ENCODE measurements at regions not wholly inside any gene's neighbourhood (a gene's known extent, or its start where the extent isn't known, plus 50 kb on each side); places are given as distances from the start of the nearest gene placed in this dataset.

GRCh38 chr3:148395821-148396220 lies 301.9 kb upstream of the AGTR1 start:
- DNase-seq: no peak
- H3K27me3 Mint-ChIP-seq (ENCODE audit: insufficient read depth): no peaks in the 10 kb centered on the region
- H3K9me3 ChIP-seq (ENCODE audit: control insufficient read depth, low read length): no peaks in the 10 kb centered on the region
- no peaks in the 10 kb centered on the region for H3K36me3 Mint-ChIP-seq (ENCODE audit: low read depth)
- no peaks in the 10 kb centered on the region for H3K27me3 ChIP-seq (ENCODE audit: control insufficient read depth, insufficient read depth, low read length, poor library complexity, severe bottlenecking)
- no peak overlapping the region for H3K4me3 ChIP-seq (ENCODE audit: low read length)
- no peak overlapping the region for H3K9ac ChIP-seq (ENCODE audit: extremely low read depth, low read length, poor library complexity, severe bottlenecking)
- no peak for TF ChIP-seq CTCF (conservative IDR thresholded peaks at IDR 0.05)
- no peak overlapping the region for H3K4me3 Mint-ChIP-seq
- no peaks in the 10 kb centered on the region for H3K4me1 Mint-ChIP-seq
- no peaks in the 10 kb centered on the region for H3K36me3 ChIP-seq (ENCODE audit: control insufficient read depth, insufficient read depth, low read length)
- no peak overlapping the region for H3K27ac ChIP-seq (ENCODE audit: low read depth, low read length)
- no peak overlapping the region for H3K27ac Mint-ChIP-seq
- no peaks in the 10 kb centered on the region for H3K4me1 ChIP-seq (ENCODE audit: control insufficient read depth, insufficient read depth, low read length)
- no peaks in the 10 kb centered on the region for H3K9me3 Mint-ChIP-seq

GRCh38 chr3:148400754-148401153 lies 296.9 kb upstream of the AGTR1 start:
- Histone ChIP-seq H3K27me3 (ENCODE audit: control insufficient read depth, insufficient read depth, low read length, poor library complexity, severe bottlenecking) (no peaks in the 10 kb centered on the region), H3K4me3 (ENCODE audit: low read length) (no peak overlapping the region), H3K36me3 (ENCODE audit: control insufficient read depth, insufficient read depth, low read length) (no peaks in the 10 kb centered on the region), H3K4me1 (ENCODE audit: control insufficient read depth, insufficient read depth, low read length) (no peaks in the 10 kb centered on the region), H3K27ac (ENCODE audit: low read depth, low read length) (no peak overlapping the region), H3K9me3 (ENCODE audit: control insufficient read depth, low read length) (no peaks in the 10 kb centered on the region), H3K9ac (ENCODE audit: extremely low read depth, low read length, poor library complexity, severe bottlenecking) (no peak overlapping the region)
- 79 to 100% methylated on average over 1 of the region's 1 CpG for WGBS, 2 experiments (ENCODE audit: insufficient coverage in 1 of 2, insufficient read length in 1 of 2)
- Mint-ChIP-seq H3K27me3 (ENCODE audit: insufficient read depth) (no peaks in the 10 kb centered on the region), H3K36me3 (ENCODE audit: low read depth) (no peaks in the 10 kb centered on the region), H3K4me3 (no peak overlapping the region), H3K4me1 (no peaks in the 10 kb centered on the region), H3K9me3 (no peaks in the 10 kb centered on the region), H3K27ac (no peak overlapping the region)
- no peak for DNase-seq
- TF ChIP-seq CTCF (conservative IDR thresholded peaks at IDR 0.05): no peak

- 93 to 100% methylated on average over 3 of the region's 3 CpGs for WGBS, 2 experiments (ENCODE audit: insufficient coverage in 1 of 2, insufficient read length in 1 of 2)
- no peak overlapping the region for H3K27ac Mint-ChIP-seq
These were observed 289.0 kb upstream of the AGTR1 start for GRCh38 chr3:148408667-148409066.

More at GRCh38 chr3:148408667-148409066, 289.0 kb upstream of the AGTR1 start:
- no peak for DNase-seq
- H3K36me3 Mint-ChIP-seq (ENCODE audit: low read depth): peaks cover 12% of the 10 kb centered on the region
- peak; percentile 57 for TF ChIP-seq CTCF (conservative IDR thresholded peaks at IDR 0.05)
- no peaks in the 10 kb centered on the region for H3K36me3 ChIP-seq (ENCODE audit: control insufficient read depth, insufficient read depth, low read length)
- H3K27me3 ChIP-seq (ENCODE audit: control insufficient read depth, insufficient read depth, low read length, poor library complexity, severe bottlenecking): no peaks in the 10 kb centered on the region
- peaks cover 40% of the 10 kb centered on the region for H3K9me3 Mint-ChIP-seq
- no peaks in the 10 kb centered on the region for H3K4me1 Mint-ChIP-seq
- no peaks in the 10 kb centered on the region for H3K27me3 Mint-ChIP-seq (ENCODE audit: insufficient read depth)
- H3K27ac ChIP-seq (ENCODE audit: low read depth, low read length): no peak overlapping the region
- H3K4me3 Mint-ChIP-seq: no peak overlapping the region
- peaks cover 20% of the 10 kb centered on the region for H3K9me3 ChIP-seq (ENCODE audit: control insufficient read depth, low read length)
- H3K4me1 ChIP-seq (ENCODE audit: control insufficient read depth, insufficient read depth, low read length): no peaks in the 10 kb centered on the region
- H3K4me3 ChIP-seq (ENCODE audit: low read length): no peak overlapping the region
- no peak overlapping the region for H3K9ac ChIP-seq (ENCODE audit: extremely low read depth, low read length, poor library complexity, severe bottlenecking)
